ENCODE measurements at regions not wholly inside any gene's neighbourhood (a gene's known extent, or its start where the extent isn't known, plus 50 kb on each side); places are given as distances from the start of the nearest gene placed in this dataset.

DNA sequence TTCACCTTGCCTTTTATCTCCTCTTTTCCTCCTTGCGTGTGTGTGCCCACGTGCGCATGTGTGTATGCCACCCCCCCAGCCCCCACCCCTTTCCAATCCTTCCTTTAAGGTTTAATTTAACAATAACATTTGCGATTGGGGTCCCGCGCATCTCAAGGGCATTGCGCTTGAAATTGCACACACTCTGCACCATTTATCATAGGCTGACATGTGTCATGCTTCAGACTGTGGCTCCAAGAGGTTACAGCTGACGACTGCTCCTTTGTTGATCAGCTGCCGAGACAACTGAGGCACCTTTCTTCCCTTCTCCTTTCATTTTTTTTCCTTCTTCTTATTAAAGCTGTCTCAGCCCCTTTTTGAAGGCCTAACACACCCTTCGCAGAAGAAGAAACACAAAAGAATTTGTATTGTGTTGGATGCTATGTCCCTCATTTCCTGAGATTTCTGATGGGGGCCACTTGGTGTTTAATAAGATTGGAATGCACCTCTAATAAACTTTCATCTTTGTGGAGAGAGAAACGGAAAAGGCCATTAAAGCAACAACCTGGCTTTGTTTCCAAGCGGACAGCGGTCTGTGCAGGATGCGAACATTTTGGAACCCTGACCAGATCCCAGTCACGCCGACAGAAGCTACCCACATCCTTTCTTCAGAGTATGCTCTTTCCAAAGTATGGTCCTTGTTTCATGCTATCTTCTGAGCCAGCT lies 470.1 kb downstream of the MCTP2 start:
- Histone ChIP-seq H3K27ac (no peak overlapping the region), H3K4me1 (peaks cover 0 to 44% (median 0%) of the 10 kb centered on the region in 4 donors), H3K4me3 (no peak overlapping the region), H3K27me3 (no peaks in the 10 kb centered on the region), H3K36me3 (no peaks in the 10 kb centered on the region), H3K9me3 (no peaks in the 10 kb centered on the region)
- intact Hi-C loops (cut with DNase I; ENCODE audit: low total_unique reads): no loop called here
- TF ChIP-seq, protein P1, sequence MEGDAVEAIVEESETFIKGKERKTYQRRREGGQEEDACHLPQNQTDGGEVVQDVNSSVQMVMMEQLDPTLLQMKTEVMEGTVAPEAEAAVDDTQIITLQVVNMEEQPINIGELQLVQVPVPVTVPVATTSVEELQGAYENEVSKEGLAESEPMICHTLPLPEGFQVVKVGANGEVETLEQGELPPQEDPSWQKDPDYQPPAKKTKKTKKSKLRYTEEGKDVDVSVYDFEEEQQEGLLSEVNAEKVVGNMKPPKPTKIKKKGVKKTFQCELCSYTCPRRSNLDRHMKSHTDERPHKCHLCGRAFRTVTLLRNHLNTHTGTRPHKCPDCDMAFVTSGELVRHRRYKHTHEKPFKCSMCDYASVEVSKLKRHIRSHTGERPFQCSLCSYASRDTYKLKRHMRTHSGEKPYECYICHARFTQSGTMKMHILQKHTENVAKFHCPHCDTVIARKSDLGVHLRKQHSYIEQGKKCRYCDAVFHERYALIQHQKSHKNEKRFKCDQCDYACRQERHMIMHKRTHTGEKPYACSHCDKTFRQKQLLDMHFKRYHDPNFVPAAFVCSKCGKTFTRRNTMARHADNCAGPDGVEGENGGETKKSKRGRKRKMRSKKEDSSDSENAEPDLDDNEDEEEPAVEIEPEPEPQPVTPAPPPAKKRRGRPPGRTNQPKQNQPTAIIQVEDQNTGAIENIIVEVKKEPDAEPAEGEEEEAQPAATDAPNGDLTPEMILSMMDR (IDR thresholded peaks at IDR 0.05): no peak
- DNase-seq: no peak

DNA sequence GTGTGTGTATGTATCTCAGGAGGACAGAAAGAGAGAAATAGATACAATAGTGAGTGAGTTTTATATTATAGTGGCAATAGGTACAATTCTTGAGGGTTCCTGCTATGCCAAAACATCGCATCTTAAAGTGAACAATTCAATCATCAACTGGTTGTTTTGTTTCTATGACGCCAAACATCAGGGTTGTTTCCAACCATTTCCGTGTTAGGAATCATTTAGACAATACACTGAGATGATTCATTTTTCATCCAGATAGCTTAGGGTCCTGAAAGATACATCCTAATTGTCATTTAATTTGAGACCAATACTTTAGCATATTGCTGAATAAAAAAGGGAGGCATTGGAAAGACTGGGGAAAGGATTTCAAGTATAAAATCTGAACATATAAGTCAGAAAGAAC lies 472.2 kb downstream of the MCTP2 start:
- H3K9me3 ChIP-seq: no peaks in the 10 kb centered on the region
- H3K4me3 ChIP-seq: no peak overlapping the region
- H3K36me3 ChIP-seq: no peaks in the 10 kb centered on the region
- no peaks in the 10 kb centered on the region for H3K27me3 ChIP-seq
- intact Hi-C loops (cut with DNase I; ENCODE audit: low total_unique reads): no loop called here
- DNase-seq: no peak
- H3K4me1 ChIP-seq: peaks cover 0 to 34% (median 0%) of the 10 kb centered on the region in 4 donors
- TF ChIP-seq, protein P1 (IDR thresholded peaks at IDR 0.05): no peak
- H3K27ac ChIP-seq: no peak overlapping the region

DNA sequence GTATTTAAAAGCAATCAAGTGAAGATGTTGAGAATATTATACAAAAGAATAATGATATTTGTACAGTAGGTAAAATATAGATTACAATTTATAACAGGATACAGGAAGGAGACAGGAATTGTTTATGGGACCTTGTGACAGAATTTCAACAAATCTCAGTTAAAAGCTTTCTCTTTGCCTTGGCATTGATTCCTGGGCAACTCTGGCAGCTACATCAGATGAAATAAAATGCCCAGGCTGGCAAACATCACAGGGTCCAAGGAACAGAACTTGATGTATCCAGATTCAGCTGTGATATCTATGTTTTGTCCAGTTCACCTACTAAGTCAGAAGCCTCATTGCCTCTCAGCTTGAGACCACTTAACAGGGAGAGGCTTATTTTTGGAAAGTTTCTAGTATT lies 473.1 kb downstream of the MCTP2 start:
- Histone ChIP-seq H3K4me1 (peaks cover 0 to 25% (median 0%) of the 10 kb centered on the region in 4 donors), H3K27me3 (no peaks in the 10 kb centered on the region), H3K27ac (no peak overlapping the region), H3K36me3 (no peaks in the 10 kb centered on the region), H3K4me3 (no peak overlapping the region), H3K9me3 (no peaks in the 10 kb centered on the region)
- TF ChIP-seq, protein P1 (IDR thresholded peaks at IDR 0.05): no peak
- no peak for DNase-seq
- intact Hi-C loops (cut with DNase I; ENCODE audit: low total_unique reads): no loop called here

DNA sequence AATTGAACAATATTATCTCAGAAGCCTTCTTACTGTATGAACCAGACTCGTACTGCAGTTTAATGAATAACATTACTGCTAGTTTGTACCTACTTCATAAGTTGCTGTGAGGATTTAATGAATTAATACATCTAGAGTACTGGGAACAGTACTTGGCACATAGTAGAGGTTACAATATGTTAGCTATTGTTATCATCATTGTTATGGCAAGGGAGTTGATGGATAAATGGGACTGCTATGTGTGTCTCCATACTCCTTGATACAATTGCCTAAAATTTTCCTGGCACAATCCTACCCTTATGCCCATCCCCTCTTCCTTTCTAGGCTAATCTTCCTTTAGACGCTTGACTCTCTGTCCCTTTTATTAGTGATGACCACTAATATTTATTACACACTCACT lies 473.6 kb downstream of the MCTP2 start:
- Histone ChIP-seq H3K9me3 (no peaks in the 10 kb centered on the region), H3K4me3 (no peak overlapping the region), H3K27me3 (no peaks in the 10 kb centered on the region), H3K27ac (no peak overlapping the region), H3K36me3 (no peaks in the 10 kb centered on the region), H3K4me1 (peaks cover 0 to 20% (median 0%) of the 10 kb centered on the region in 4 donors)
- intact Hi-C loops (cut with DNase I; ENCODE audit: low total_unique reads): no loop called here
- DNase-seq: no peak
- TF ChIP-seq, protein P1 (IDR thresholded peaks at IDR 0.05): no peak

DNA sequence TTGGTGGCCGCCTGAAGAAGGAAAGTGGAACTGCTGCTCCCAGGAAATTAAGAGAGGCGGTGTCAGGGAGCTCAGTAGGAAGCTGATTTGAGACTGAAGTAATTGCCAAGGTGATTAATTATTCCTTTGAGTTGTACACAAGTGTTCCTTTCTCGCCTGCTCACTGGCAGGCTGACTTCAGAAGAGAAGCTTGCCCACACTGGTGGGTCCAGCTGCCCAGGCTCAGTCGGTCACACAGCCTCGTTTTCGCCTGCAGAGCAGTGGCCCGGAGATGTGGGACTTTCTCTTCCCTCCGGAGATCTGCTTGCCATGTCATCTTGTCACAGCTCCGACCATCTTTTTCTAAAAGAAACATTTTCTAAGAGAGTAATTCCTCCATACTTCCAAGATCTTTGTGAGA lies 478.0 kb downstream of the MCTP2 start:
- H3K27me3 ChIP-seq: no peaks in the 10 kb centered on the region
- H3K9me3 ChIP-seq: no peaks in the 10 kb centered on the region
- H3K4me3 ChIP-seq: no peak overlapping the region
- intact Hi-C loops (cut with DNase I; ENCODE audit: low total_unique reads): no loop called here
- no peak overlapping the region for H3K27ac ChIP-seq
- TF ChIP-seq, protein P1 (IDR thresholded peaks at IDR 0.05): no peak
- no peaks in the 10 kb centered on the region for H3K36me3 ChIP-seq
- DNase-seq: no peak
- peaks cover 0 to 7% (median 0%) of the 10 kb centered on the region in 4 donors for H3K4me1 ChIP-seq
